Brain microvascular endothelial cell (primary cell): ENCODE measurements at regions not wholly inside any gene's neighbourhood (a gene's known extent, or its start where the extent isn't known, plus 50 kb on each side); places are given as distances from the start of the nearest gene placed in this dataset.

ENCODE experiments used
- DNase-seq: peaks from one replicate; pipeline ENCODE4 v3.0.0-alpha.2; 2020
- H3K27ac ChIP-seq: fragments of 250-450 bp; sonication (Bioruptor Pico); 2 replicates; pipeline ENCODE4 v1.5.1; 2020; ENCODE audit warnings: mild to moderate bottlenecking, moderate library complexity
- H3K27me3 ChIP-seq: fragments of 250-450 bp; sonication (Bioruptor Pico); replicated peaks from 2 replicates; pipeline ENCODE4 v1.5.1; 2020; ENCODE audit warnings: mild to moderate bottlenecking
- H3K36me3 ChIP-seq: fragments of 250-450 bp; sonication (Bioruptor Pico); replicated peaks from 2 replicates; pipeline ENCODE4 v1.5.1; 2020; ENCODE audit warnings: mild to moderate bottlenecking
- H3K4me3 ChIP-seq: 2 replicates; pipeline ENCODE4 v1.5.1; 2011; ENCODE audit warnings: low read depth, mild to moderate bottlenecking, control low read depth, low read length, moderate library complexity
- in situ Hi-C: cut with HindIII; loops from 2 replicates; pipeline ENCODE4 v1.10.0; 2017; ENCODE audit warnings: low sequenced_read_pairs, low pct_ligation_motif_present
- TF ChIP-seq, protein P1 (sequence below): IDR thresholded peaks from 2 replicates; pipeline ENCODE4 v1.5.1; 2011; ENCODE audit warnings: low read depth, mild to moderate bottlenecking, moderate library complexity, low read length, control low read depth, inconsistent platforms; ENCODE audit errors: missing control alignments

DNA sequence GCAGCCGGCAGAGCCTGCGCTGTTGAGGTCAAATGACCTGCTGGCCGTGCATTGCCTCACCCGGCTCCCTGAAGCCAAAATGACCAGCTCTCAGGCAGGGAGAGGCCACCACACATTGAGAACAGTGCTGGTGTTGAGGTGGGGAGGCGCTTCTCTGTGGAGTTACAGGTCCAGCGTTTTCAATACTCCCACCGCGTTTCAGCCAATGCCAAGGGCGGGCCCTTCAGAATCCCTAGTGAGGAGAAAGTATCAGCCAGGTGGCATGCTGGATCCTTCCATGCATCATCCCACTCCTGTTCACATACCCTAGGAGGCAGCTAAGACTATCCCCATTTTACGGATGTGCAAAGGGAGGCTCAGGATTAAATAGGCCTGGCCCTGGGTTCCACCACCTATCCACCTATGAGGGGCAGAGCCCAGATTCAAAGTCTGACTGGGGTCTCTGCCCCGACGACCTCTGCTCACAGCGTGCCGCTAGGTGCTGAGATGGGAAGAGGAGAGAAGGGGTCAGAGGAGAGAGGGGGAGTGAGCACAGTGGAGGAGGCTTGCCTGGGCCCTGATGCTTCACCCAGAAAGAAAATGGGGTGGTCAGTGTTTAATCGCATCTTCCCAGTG is 137.6 kb upstream of the ID2 start:
- Histone ChIP-seq H3K27me3 (no peaks in the 10 kb centered on the region), H3K4me3 (no peak overlapping the region), H3K27ac (no peak overlapping the region), H3K36me3 (no peaks in the 10 kb centered on the region)
- in situ Hi-C loops, result no loop called here
- TF ChIP-seq, protein P1, sequence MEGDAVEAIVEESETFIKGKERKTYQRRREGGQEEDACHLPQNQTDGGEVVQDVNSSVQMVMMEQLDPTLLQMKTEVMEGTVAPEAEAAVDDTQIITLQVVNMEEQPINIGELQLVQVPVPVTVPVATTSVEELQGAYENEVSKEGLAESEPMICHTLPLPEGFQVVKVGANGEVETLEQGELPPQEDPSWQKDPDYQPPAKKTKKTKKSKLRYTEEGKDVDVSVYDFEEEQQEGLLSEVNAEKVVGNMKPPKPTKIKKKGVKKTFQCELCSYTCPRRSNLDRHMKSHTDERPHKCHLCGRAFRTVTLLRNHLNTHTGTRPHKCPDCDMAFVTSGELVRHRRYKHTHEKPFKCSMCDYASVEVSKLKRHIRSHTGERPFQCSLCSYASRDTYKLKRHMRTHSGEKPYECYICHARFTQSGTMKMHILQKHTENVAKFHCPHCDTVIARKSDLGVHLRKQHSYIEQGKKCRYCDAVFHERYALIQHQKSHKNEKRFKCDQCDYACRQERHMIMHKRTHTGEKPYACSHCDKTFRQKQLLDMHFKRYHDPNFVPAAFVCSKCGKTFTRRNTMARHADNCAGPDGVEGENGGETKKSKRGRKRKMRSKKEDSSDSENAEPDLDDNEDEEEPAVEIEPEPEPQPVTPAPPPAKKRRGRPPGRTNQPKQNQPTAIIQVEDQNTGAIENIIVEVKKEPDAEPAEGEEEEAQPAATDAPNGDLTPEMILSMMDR, result no peak
- DNase-seq, result no peak

DNA sequence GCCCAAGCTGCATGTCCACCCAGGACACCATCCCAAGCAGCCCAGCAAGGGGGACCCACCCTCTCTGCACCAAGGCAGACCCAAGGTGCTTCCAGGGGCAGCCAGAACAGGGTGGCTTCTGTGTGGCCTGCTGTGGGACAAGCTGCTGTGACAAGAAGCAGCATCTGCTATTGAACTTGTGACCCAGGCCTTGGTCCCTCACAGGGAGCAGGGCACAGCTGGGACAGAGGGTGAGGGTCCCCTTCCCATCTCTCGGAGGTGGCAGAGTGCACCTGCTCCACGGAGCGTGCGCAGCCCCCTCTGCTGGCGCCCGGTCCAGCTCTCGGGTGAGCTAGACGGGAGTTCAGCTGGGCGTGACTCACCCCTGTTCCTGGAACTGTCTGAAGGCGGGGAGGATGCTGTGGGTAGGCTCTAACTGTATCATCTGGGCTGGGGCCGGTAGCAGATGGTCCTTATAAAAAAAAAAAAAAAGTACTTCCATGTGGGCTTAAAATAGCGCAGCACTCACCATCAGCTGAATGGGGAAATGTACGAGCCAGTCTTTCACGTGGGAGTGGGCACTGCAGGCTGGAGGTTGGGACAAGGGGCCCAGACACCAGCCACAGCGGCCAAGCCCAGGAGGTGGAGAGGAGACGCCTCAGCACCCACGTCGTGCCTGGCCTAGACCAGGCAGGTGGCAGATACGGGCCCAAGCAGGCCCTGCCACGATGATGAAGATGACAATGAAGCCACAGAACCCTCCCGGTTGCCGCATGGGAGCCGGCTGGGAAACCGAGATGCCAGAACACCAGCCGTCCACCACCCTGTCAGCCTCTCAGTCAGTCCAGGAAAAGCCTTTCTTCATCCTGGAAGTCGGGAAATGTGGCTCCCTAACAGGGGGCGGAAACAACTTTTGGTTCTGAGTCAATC is 136.8 kb upstream of the ID2 start:
- no peak overlapping the region for H3K27ac ChIP-seq
- DNase-seq, result peak; percentile 65
- H3K27me3 ChIP-seq, result no peaks in the 10 kb centered on the region
- in situ Hi-C loops, result no loop called here
- no peaks in the 10 kb centered on the region for H3K36me3 ChIP-seq
- TF ChIP-seq, protein P1, result peak; percentile 70
- no peak overlapping the region for H3K4me3 ChIP-seq

DNA sequence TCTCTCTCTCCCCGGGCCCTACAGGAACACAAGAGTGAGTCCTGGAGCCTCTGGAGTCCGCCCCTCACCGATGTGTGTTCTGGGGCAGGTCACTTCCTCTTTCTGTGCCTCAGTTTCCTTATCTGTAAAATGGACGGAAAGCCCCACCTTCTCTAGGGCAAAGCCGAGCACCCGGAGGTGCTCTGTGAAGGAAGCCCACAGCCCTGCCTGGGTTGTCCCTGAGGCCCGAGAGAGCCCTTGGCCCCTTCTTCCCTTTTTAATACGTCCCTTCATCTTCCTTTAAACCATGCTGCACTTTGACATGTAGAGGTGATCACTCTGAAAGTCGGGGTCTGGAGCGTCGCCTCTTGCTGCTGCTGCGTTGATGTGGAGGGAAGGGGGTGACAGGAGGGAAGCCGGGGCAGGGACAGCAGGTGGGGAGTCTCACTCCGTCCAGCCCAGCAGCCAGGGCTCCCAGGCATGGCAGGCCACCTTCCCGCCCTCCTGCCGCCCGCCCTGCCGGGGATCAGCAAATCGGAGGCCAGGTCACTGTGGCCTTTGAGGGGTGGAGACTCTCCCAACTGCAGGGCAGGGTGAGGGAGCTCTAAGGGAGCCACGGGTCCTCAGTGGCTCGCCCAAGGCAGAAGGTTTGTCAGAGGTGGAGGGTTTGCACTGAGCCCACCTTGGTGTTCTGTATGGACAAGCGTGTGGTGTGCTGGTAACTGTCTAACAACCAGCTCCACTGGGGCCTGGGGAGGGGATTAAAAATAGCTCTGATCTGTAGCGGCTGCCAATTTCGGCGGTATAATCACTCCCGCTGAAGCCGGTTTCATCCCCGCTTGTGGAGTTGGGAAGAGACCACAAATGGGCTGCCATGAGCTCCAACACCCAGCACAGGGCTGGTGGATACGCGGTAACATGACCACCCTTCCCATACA is 135.9 kb upstream of the ID2 start:
- no peaks in the 10 kb centered on the region for H3K36me3 ChIP-seq
- no peak overlapping the region for H3K27ac ChIP-seq
- no peak overlapping the region for H3K4me3 ChIP-seq
- DNase-seq, result no peak
- H3K27me3 ChIP-seq, result no peaks in the 10 kb centered on the region
- TF ChIP-seq, protein P1, result no peak
- in situ Hi-C loops, result no loop called here

DNA sequence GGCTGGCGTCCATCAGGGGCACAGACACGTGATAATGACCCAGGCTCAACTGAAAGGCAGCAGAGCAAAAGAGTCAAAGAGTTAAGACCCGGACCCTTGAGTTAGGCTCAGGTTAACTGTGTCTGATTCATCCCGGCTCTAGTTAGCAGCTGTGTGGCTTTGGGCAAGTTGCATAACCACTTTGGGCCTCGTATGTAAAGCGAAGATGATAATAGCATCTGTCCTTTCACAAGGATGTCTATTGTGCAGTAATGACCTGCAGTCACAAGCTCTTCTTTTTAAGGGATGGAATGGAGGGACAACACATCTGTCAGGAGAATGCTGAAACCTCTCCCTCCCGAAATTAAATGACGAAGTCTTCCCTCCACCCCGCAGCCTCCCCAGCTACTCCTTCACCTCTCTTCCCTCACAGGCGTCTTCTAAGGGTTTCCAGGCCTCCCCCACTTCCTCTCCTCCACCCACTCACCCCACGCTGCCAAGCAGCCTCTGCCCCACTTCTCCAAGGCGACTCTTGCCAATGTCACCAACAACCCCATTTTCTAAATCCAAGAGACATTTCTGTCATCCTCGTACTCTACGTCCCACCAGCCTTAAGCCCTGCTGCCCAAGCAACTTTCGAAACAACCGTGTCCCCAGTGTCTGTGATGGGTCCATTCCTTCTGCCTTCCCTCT is 135.1 kb upstream of the ID2 start:
- Histone ChIP-seq H3K36me3 (no peaks in the 10 kb centered on the region), H3K27me3 (no peaks in the 10 kb centered on the region), H3K4me3 (no peak overlapping the region), H3K27ac (no peak overlapping the region)
- DNase-seq, result no peak
- TF ChIP-seq, protein P1, result no peak
- in situ Hi-C loops, result no loop called here

DNA sequence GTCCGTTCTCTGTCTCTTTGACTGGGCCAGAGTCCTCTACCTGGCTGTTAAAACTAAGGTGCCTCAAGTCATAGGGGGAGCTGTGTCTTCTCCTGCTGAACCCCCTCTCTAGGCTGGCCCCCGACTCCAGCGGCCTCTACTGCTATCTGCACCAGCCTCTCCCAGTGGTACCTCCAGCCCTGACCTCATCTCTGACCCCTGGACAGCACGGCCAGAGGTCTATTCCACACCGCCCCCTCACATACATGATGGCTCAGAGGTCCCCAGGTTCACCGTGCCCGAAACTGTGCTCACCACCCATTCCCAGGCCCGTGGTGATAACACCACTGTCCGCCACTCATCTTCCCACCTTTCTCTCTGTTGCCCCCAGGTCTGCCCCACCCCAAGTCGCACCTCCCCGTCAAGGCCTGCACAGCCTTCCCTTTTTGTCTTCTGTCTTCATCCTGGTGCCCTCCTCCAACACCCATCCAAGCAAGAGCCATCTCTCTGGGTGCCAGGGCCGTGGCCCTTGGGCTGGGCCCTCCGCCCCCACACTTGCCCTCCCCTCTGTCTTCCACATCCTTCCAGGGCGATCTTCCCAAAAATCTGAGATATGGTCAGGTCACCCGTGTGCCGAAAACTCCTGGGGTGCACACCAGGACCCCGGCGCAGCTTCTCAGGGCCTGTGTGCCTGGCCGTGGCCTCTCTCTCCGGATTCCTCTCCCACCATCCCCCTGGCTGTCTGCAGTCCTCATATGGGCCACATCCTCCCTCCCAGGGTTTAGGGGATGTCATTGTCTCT is 134.4 kb upstream of the ID2 start:
- H3K27ac ChIP-seq, result no peak overlapping the region
- TF ChIP-seq, protein P1, result no peak
- H3K36me3 ChIP-seq, result no peaks in the 10 kb centered on the region
- in situ Hi-C loops, result no loop called here
- no peaks in the 10 kb centered on the region for H3K27me3 ChIP-seq
- no peak overlapping the region for H3K4me3 ChIP-seq
- no peak for DNase-seq
